ENCODE measurements at regions not wholly inside any gene's neighbourhood (a gene's known extent, or its start where the extent isn't known, plus 50 kb on each side); places are given as distances from the start of the nearest gene placed in this dataset.
"Not testable (repeated sequence)": the region's sequence is repeated elsewhere in the genome, so short reads cannot be mapped to it uniquely, and the experiment has no call there.

- ATAC-seq; H3K4me3 ChIP-seq (ENCODE audit: low read length); H3K9ac ChIP-seq (ENCODE audit: low read length); H3K79me2 ChIP-seq (ENCODE audit: low read length); intact Hi-C loops (cut with micrococcal nuclease); POLR2A ChIA-PET (ENCODE audit: unreplicated experiment); DNase-seq; H3K27ac ChIP-seq (ENCODE audit: low read length); H3K4me2 ChIP-seq (ENCODE audit: low read length); H3F3A ChIP-seq (ENCODE audit: low read length, unreplicated experiment); H3K27me3 ChIP-seq (ENCODE audit: low read length); H4K20me1 ChIP-seq (ENCODE audit: low read length); CTCF ChIA-PET; H3K36me3 ChIP-seq (ENCODE audit: low read depth, low read length); H3K9me3 ChIP-seq (ENCODE audit: low read length); H2AFZ ChIP-seq (ENCODE audit: low read length); H3K9me2 ChIP-seq (replicated peaks; ENCODE audit: low read length); H3K4me1 ChIP-seq (ENCODE audit: insufficient read depth, low read length); BruUV-seq (replicated peaks): not testable (repeated sequence)
These were observed 345.2 kb downstream of the CNTNAP3B start for GRCh38 chr9:41784006-41784405.

- H3K4me1 ChIP-seq (ENCODE audit: insufficient read depth, low read length); DNase-seq; H3K36me3 ChIP-seq (ENCODE audit: low read depth, low read length); POLR2A ChIA-PET (ENCODE audit: unreplicated experiment); H3K79me2 ChIP-seq (ENCODE audit: low read length); H4K20me1 ChIP-seq (ENCODE audit: low read length); H3K4me2 ChIP-seq (ENCODE audit: low read length); ATAC-seq; H3K9me3 ChIP-seq (ENCODE audit: low read length); H3K9me2 ChIP-seq (replicated peaks; ENCODE audit: low read length); H3K27ac ChIP-seq (ENCODE audit: low read length); H3K9ac ChIP-seq (ENCODE audit: low read length); H2AFZ ChIP-seq (ENCODE audit: low read length); H3F3A ChIP-seq (ENCODE audit: low read length, unreplicated experiment); intact Hi-C loops (cut with micrococcal nuclease); CTCF ChIA-PET; H3K4me3 ChIP-seq (ENCODE audit: low read length); H3K27me3 ChIP-seq (ENCODE audit: low read length); BruUV-seq (replicated peaks): not testable (repeated sequence)
These were observed 346.0 kb downstream of the CNTNAP3B start for GRCh38 chr9:41783070-41783810.

GRCh38 chr9:41781899-41782298 lies 347.3 kb downstream of the CNTNAP3B start:
- H3K9me3 ChIP-seq (ENCODE audit: low read length); ATAC-seq; H3F3A ChIP-seq (ENCODE audit: low read length, unreplicated experiment); H3K9me2 ChIP-seq (replicated peaks; ENCODE audit: low read length); H3K4me2 ChIP-seq (ENCODE audit: low read length); H3K36me3 ChIP-seq (ENCODE audit: low read depth, low read length); H3K27ac ChIP-seq (ENCODE audit: low read length); CTCF ChIA-PET; intact Hi-C loops (cut with micrococcal nuclease); H3K4me1 ChIP-seq (ENCODE audit: insufficient read depth, low read length); H4K20me1 ChIP-seq (ENCODE audit: low read length); H3K79me2 ChIP-seq (ENCODE audit: low read length); H3K4me3 ChIP-seq (ENCODE audit: low read length); H3K27me3 ChIP-seq (ENCODE audit: low read length); H3K9ac ChIP-seq (ENCODE audit: low read length); DNase-seq; POLR2A ChIA-PET (ENCODE audit: unreplicated experiment); BruUV-seq (replicated peaks); H2AFZ ChIP-seq (ENCODE audit: low read length): not testable (repeated sequence)

GRCh38 chr9:41779897-41780406 lies 349.3 kb downstream of the CNTNAP3B start:
- H3K36me3 ChIP-seq (ENCODE audit: low read depth, low read length); H3K27me3 ChIP-seq (ENCODE audit: low read length); ATAC-seq; H3K27ac ChIP-seq (ENCODE audit: low read length); H2AFZ ChIP-seq (ENCODE audit: low read length); H3K9ac ChIP-seq (ENCODE audit: low read length); H3K4me1 ChIP-seq (ENCODE audit: insufficient read depth, low read length); intact Hi-C loops (cut with micrococcal nuclease); H3F3A ChIP-seq (ENCODE audit: low read length, unreplicated experiment); H3K9me3 ChIP-seq (ENCODE audit: low read length); H3K9me2 ChIP-seq (replicated peaks; ENCODE audit: low read length); H4K20me1 ChIP-seq (ENCODE audit: low read length); BruUV-seq (replicated peaks); DNase-seq; H3K79me2 ChIP-seq (ENCODE audit: low read length); H3K4me2 ChIP-seq (ENCODE audit: low read length); H3K4me3 ChIP-seq (ENCODE audit: low read length); POLR2A ChIA-PET (ENCODE audit: unreplicated experiment); CTCF ChIA-PET: not testable (repeated sequence)

DNA sequence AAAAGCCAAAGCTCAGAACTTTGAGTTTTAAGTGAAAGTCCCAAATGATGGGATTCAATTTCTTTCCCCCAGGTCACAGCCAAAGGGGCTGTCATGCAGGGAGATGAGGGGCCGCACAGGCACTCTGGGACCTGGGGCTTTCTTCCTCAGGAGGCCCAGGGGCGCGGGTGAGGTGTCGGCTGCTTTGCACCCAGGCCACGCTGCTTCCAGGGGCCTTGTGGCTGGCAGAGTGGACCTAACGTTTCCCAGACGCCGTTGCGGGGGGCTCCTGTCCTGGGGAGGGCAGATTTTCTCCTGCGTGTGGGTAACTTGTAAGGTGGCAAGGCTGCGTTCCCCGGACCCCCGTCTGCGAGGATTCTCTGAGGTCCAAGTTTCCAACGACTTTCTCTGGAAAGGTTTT lies 350.0 kb downstream of the CNTNAP3B start:
- ATAC-seq; H3K9me2 ChIP-seq (replicated peaks; ENCODE audit: low read length); H3F3A ChIP-seq (ENCODE audit: low read length, unreplicated experiment); H3K27ac ChIP-seq (ENCODE audit: low read length); H4K20me1 ChIP-seq (ENCODE audit: low read length); H3K27me3 ChIP-seq (ENCODE audit: low read length); H3K9ac ChIP-seq (ENCODE audit: low read length); H3K9me3 ChIP-seq (ENCODE audit: low read length); H3K4me1 ChIP-seq (ENCODE audit: insufficient read depth, low read length); POLR2A ChIA-PET (ENCODE audit: unreplicated experiment); DNase-seq; H3K4me3 ChIP-seq (ENCODE audit: low read length); BruUV-seq (replicated peaks); H3K36me3 ChIP-seq (ENCODE audit: low read depth, low read length); H3K4me2 ChIP-seq (ENCODE audit: low read length); H2AFZ ChIP-seq (ENCODE audit: low read length); H3K79me2 ChIP-seq (ENCODE audit: low read length); CTCF ChIA-PET; intact Hi-C loops (cut with micrococcal nuclease): not testable (repeated sequence)

DNA sequence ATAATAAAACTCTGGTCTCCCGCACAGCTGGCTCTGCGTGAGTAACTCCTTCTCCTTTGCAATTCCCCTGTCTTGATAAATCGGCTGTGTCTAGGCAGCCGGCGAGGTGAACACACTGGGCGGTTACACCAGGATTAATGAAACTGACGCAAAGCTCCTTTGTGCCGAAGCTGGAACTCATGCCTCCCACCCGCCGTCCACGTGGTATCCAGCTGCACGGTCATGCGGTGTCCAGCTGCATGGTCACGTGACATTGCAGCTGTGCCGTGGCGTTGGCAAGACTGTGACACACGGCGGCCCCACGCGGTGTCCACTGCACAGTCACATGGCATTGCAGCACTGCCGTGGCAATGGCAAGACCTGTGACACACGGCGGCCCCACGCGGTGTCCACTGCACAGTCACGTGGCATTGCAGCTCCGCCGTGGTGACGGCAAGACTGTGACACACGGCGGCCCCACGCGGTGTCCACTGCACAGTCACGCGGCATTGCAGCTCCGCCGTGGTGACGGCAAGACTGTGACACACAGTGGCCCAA lies 350.6 kb downstream of the CNTNAP3B start:
- H2AFZ ChIP-seq (ENCODE audit: low read length); H3K4me3 ChIP-seq (ENCODE audit: low read length); ATAC-seq; H3K4me2 ChIP-seq (ENCODE audit: low read length); H3K27me3 ChIP-seq (ENCODE audit: low read length); CTCF ChIA-PET; H4K20me1 ChIP-seq (ENCODE audit: low read length); H3K4me1 ChIP-seq (ENCODE audit: insufficient read depth, low read length); H3K9ac ChIP-seq (ENCODE audit: low read length); H3F3A ChIP-seq (ENCODE audit: low read length, unreplicated experiment); H3K36me3 ChIP-seq (ENCODE audit: low read depth, low read length); POLR2A ChIA-PET (ENCODE audit: unreplicated experiment); H3K9me3 ChIP-seq (ENCODE audit: low read length); DNase-seq; H3K9me2 ChIP-seq (replicated peaks; ENCODE audit: low read length); H3K79me2 ChIP-seq (ENCODE audit: low read length); BruUV-seq (replicated peaks); H3K27ac ChIP-seq (ENCODE audit: low read length); intact Hi-C loops (cut with micrococcal nuclease): not testable (repeated sequence)

- BruUV-seq (replicated peaks); H2AFZ ChIP-seq (ENCODE audit: low read length); H3K9me2 ChIP-seq (replicated peaks; ENCODE audit: low read length); H3K9ac ChIP-seq (ENCODE audit: low read length); H3K4me1 ChIP-seq (ENCODE audit: insufficient read depth, low read length); ATAC-seq; intact Hi-C loops (cut with micrococcal nuclease); H4K20me1 ChIP-seq (ENCODE audit: low read length); H3K27ac ChIP-seq (ENCODE audit: low read length); H3K36me3 ChIP-seq (ENCODE audit: low read depth, low read length); H3K9me3 ChIP-seq (ENCODE audit: low read length); DNase-seq; POLR2A ChIA-PET (ENCODE audit: unreplicated experiment); H3K27me3 ChIP-seq (ENCODE audit: low read length); H3K4me3 ChIP-seq (ENCODE audit: low read length); H3K4me2 ChIP-seq (ENCODE audit: low read length); H3K79me2 ChIP-seq (ENCODE audit: low read length); H3F3A ChIP-seq (ENCODE audit: low read length, unreplicated experiment); CTCF ChIA-PET: not testable (repeated sequence)
These were observed 351.7 kb downstream of the CNTNAP3B start for GRCh38 chr9:41777536-41777935.

Measured in PC-3 (cell line).